PC-3 (cell line): ENCODE measurements at regions not wholly inside any gene's neighbourhood (a gene's known extent, or its start where the extent isn't known, plus 50 kb on each side); places are given as distances from the start of the nearest gene placed in this dataset.

Source experiments
- ATAC-seq: fragments of 200-7000 bp; cut with Tn5 transposase; 2 replicates; pipeline ENCODE4 v1.9.1; 2020; ENCODE audit warnings: mild to moderate bottlenecking, moderate library complexity
- BruUV-seq: library from RNA; stranded (reverse); fragments of 400-500 nt; replicated peaks from 2 replicates; lab custom pipeline; 2021; lab: Mats Ljungman, UMichigan
- CTCF ChIA-PET: fragments of 300-600 bp; sonication (Branson Sonifier 250); formaldehyde crosslinking; loops from one replicate; lab custom pipeline; 2022; ENCODE audit warnings: antibody characterized with exemption; lab: Charles Lee
- POLR2A ChIA-PET: fragments of 300-600 bp; sonication (Branson Sonifier 250); formaldehyde crosslinking; loops from one replicate; lab custom pipeline; 2022; ENCODE audit warnings: antibody characterized with exemption; ENCODE audit not compliant: unreplicated experiment; lab: Charles Lee
- DNase-seq: peaks from one replicate; pipeline ENCODE4 v3.0.0-alpha.2; 2015
- H2AFZ ChIP-seq: fragments of 300-600 bp; sonication (generic); 2 replicates; pipeline ENCODE4 v1.6.0; 2016; ENCODE audit warnings: antibody characterized with exemption, low read length
- H3F3A ChIP-seq: fragments of 300-600 bp; sonication (generic); one replicate; pipeline ENCODE4 v1.6.0; 2017; ENCODE audit warnings: antibody characterized with exemption, low read length, control low read depth, mild to moderate bottlenecking; ENCODE audit not compliant: unreplicated experiment
- H3K27ac ChIP-seq: fragments of 300-600 bp; sonication (generic); 2 replicates; pipeline ENCODE4 v1.5.1; 2016; ENCODE audit warnings: mild to moderate bottlenecking, low read length
- H3K27me3 ChIP-seq: fragments of 300-600 bp; sonication (generic); 2 replicates; pipeline ENCODE4 v1.6.1; 2016; ENCODE audit warnings: low read length, mixed read lengths
- H3K36me3 ChIP-seq: fragments of 300-600 bp; sonication (generic); 2 replicates; pipeline ENCODE4 v1.6.1; 2016; ENCODE audit warnings: low read depth, mixed run types, low read length, mixed read lengths
- H3K4me1 ChIP-seq: fragments of 300-600 bp; sonication (generic); 2 replicates; pipeline ENCODE4 v1.5.1; 2016; ENCODE audit warnings: low read length; ENCODE audit not compliant: insufficient read depth
- H3K4me2 ChIP-seq: fragments of 300-600 bp; sonication (generic); 2 replicates; pipeline ENCODE4 v1.6.0; 2016; ENCODE audit warnings: low read length
- H3K4me3 ChIP-seq: fragments of 300-600 bp; sonication (generic); 2 replicates; pipeline ENCODE4 v1.5.1; 2016; ENCODE audit warnings: mild to moderate bottlenecking, low read length, mixed read lengths
- H3K79me2 ChIP-seq: fragments of 300-600 bp; sonication (generic); 2 replicates; pipeline ENCODE4 v1.6.1; 2017; ENCODE audit warnings: low read length, mixed read lengths
- H3K9ac ChIP-seq: fragments of 300-600 bp; sonication (generic); 2 replicates; pipeline ENCODE4 v1.6.0; 2016; ENCODE audit warnings: mild to moderate bottlenecking, low read length
- H3K9me2 ChIP-seq: fragments of 300-600 bp; sonication (generic); replicated peaks from 2 replicates; pipeline ENCODE4 v1.6.1; 2016; ENCODE audit warnings: mixed run types, low read length, mixed read lengths
- H3K9me3 ChIP-seq: fragments of 300-600 bp; sonication (generic); 2 replicates; pipeline ENCODE4 v1.6.1; 2016; ENCODE audit warnings: low read length, mixed read lengths
- H4K20me1 ChIP-seq: fragments of 300-600 bp; sonication (generic); 2 replicates; pipeline ENCODE4 v1.6.1; 2016; ENCODE audit warnings: low read length, mixed read lengths
- CTCF ChIP-seq: fragments of 300-600 bp; sonication (generic); conservative IDR thresholded peaks from 2 replicates; pipeline ENCODE4 v1.5.1; 2017; ENCODE audit warnings: antibody characterized with exemption, low read depth, mild to moderate bottlenecking, low read length
- EZH2 ChIP-seq: fragments of 300-600 bp; sonication (generic); IDR thresholded peaks from one replicate; pipeline ENCODE4 v1.6.1; 2017; ENCODE audit warnings: antibody characterized with exemption, mild to moderate bottlenecking, low read length; ENCODE audit not compliant: unreplicated experiment
- EZH2phosphoT487 ChIP-seq: fragments of 300-600 bp; sonication (generic); IDR thresholded peaks from 2 replicates; pipeline ENCODE4 v1.6.1; 2018; ENCODE audit warnings: mild to moderate bottlenecking, antibody characterized with exemption, low read length, borderline replicate concordance
- intact Hi-C: fragments of 100-400 bp; cut with micrococcal nuclease; formaldehyde crosslinking; loops from 2 replicates; pipeline ENCODE4 v1.9.0; 2023

GRCh38 chr16:49121636-49122035 lies 160.0 kb downstream of the CBLN1 start:
- Histone ChIP-seq H2AFZ (no peak overlapping the region), H3K27me3 (no peaks in the 10 kb centered on the region), H3K9me2 (no peaks in the 10 kb centered on the region), H3F3A (no peaks in the 10 kb centered on the region), H3K79me2 (no peaks in the 10 kb centered on the region), H3K9ac (no peak overlapping the region), H3K4me2 (no peak overlapping the region), H3K4me3 (no peak overlapping the region), H3K9me3 (no peaks in the 10 kb centered on the region), H4K20me1 (no peaks in the 10 kb centered on the region), H3K36me3 (no peaks in the 10 kb centered on the region), H3K4me1 (no peaks in the 10 kb centered on the region), H3K27ac (no peak overlapping the region)
- POLR2A ChIA-PET: no interaction called here
- intact Hi-C loops: no loop called here
- ATAC-seq (no peak), DNase-seq (no peak)
- TF ChIP-seq EZH2phosphoT487 (no peak), CTCF (no peak), EZH2 (no peak)
- CTCF ChIA-PET: no interaction called here
- BruUV-seq: no TSS peak

GRCh38 chr16:49120631-49121030 lies 161.0 kb downstream of the CBLN1 start:
- ChIA-PET POLR2A (no interaction called here), CTCF (no interaction called here)
- no peak for ATAC-seq
- H3K27ac ChIP-seq: no peak overlapping the region
- H3K27me3 ChIP-seq: 0 out of 2 replicates have a peak, but pooled peaks cover 4% of the 10 kb centered on the region
- intact Hi-C loops: no loop called here
- no peaks in the 10 kb centered on the region for H3K79me2 ChIP-seq
- H4K20me1 ChIP-seq: no peaks in the 10 kb centered on the region
- no peak overlapping the region for H3K4me3 ChIP-seq
- DNase-seq: no peak
- H3K36me3 ChIP-seq: no peaks in the 10 kb centered on the region
- TF ChIP-seq CTCF: no peak
- no peaks in the 10 kb centered on the region for H3F3A ChIP-seq
- no peaks in the 10 kb centered on the region for H3K9me2 ChIP-seq
- H2AFZ ChIP-seq: no peak overlapping the region
- H3K9ac ChIP-seq: no peak overlapping the region
- no peaks in the 10 kb centered on the region for H3K9me3 ChIP-seq
- no peak overlapping the region for H3K4me2 ChIP-seq
- no TSS peak for BruUV-seq
- H3K4me1 ChIP-seq: no peaks in the 10 kb centered on the region

- H3K9me3 ChIP-seq: no peaks in the 10 kb centered on the region
- no peaks in the 10 kb centered on the region for H3K36me3 ChIP-seq
- H3K4me1 ChIP-seq: no peaks in the 10 kb centered on the region
- H3K4me3 ChIP-seq: no peak overlapping the region
- no peak overlapping the region for H2AFZ ChIP-seq
- intact Hi-C loops: no loop called here
- H3K79me2 ChIP-seq: no peaks in the 10 kb centered on the region
- H3K9me2 ChIP-seq: no peaks in the 10 kb centered on the region
- H4K20me1 ChIP-seq: no peaks in the 10 kb centered on the region
- no peak overlapping the region for H3K9ac ChIP-seq
- ATAC-seq: no peak
- H3F3A ChIP-seq: no peaks in the 10 kb centered on the region
- ChIA-PET POLR2A (no interaction called here), CTCF (no interaction called here)
- TF ChIP-seq CTCF (no peak), EZH2phosphoT487 (no peak), EZH2 (no peak)
- H3K27me3 ChIP-seq: peaks cover 38% of the 10 kb centered on the region
- no peak overlapping the region for H3K27ac ChIP-seq
- H3K4me2 ChIP-seq: no peak overlapping the region
- DNase-seq: no peak
- BruUV-seq: no TSS peak
These were observed 164.8 kb downstream of the CBLN1 start for GRCh38 chr16:49116873-49117272.
